GM12878 (cell line): ENCODE measurements at regions not wholly inside any gene's neighbourhood (a gene's known extent, or its start where the extent isn't known, plus 50 kb on each side); places are given as distances from the start of the nearest gene placed in this dataset.

Source experiments
- ATAC-seq: fragments of 200-7000 bp; cut with Tn5 transposase; 3 replicates; pipeline ENCODE4 v1.9.1; 2020; ENCODE audit warnings: mild to moderate bottlenecking, moderate library complexity
- BruUV-seq: library from RNA; stranded (reverse); fragments of 400-500 nt; replicated peaks from 2 replicates; lab custom pipeline; 2021; lab: Mats Ljungman, UMichigan
- CTCF ChIA-PET: fragments of 300-600 bp; sonication (Branson Sonifier 250); formaldehyde crosslinking; extraction: SDS; loops from one replicate; lab custom pipeline; 2021; ENCODE audit warnings: inconsistent platforms; lab: Yijun Ruan, JAX
- POLR2A ChIA-PET: fragments of 350-600 bp; formaldehyde crosslinking; extraction: SDS; loops from one replicate; lab custom pipeline; 2021; ENCODE audit warnings: inconsistent platforms; lab: Charles Lee
- RAD21 ChIA-PET: fragments of 300-600 bp; sonication (Branson Sonifier 250); formaldehyde crosslinking; loops from one replicate; lab custom pipeline; 2023; ENCODE audit warnings: antibody characterized with exemption; ENCODE audit not compliant: unreplicated experiment; lab: Charles Lee
- SMC1A ChIA-PET: fragments of 300-600 bp; sonication (Branson Sonifier 250); formaldehyde crosslinking; loops from one replicate; lab custom pipeline; 2023; ENCODE audit not compliant: unreplicated experiment, uncharacterized antibody; lab: Charles Lee
- DNase-seq: peaks from one replicate; pipeline ENCODE4 v3.0.0-alpha.2; 2011; ENCODE audit warnings: low read depth, low spot score
- FAIRE-seq: peaks from 3 replicates; lab custom pipeline; 2011; peaks lifted over from hg19 to GRCh38; lab: Jason Lieb, UNC
- H2AFZ ChIP-seq: 2 replicates; pipeline ENCODE4 v1.6.0; 2011; ENCODE audit warnings: low read depth, low read length, control low read depth; ENCODE audit not compliant: control insufficient read depth
- H3K27ac ChIP-seq: 2 replicates; pipeline ENCODE4 v1.5.1; 2011; ENCODE audit warnings: control low read depth; ENCODE audit not compliant: control insufficient read depth, insufficient read depth
- H3K27me3 ChIP-seq, 2 experiments: replicated peaks in 1 of 2; 2 replicates each; pipeline versions ENCODE4 v1.6.0 to v1.6.1; 2011; ENCODE audit warnings: low read length in 1 of 2; ENCODE audit not compliant: control insufficient read depth in 2 of 2, insufficient read depth in 2 of 2
- H3K36me3 ChIP-seq, 2 experiments: 2 replicates each; pipeline ENCODE4 v1.5.1; 2011; ENCODE audit warnings: low read length in 1 of 2; ENCODE audit not compliant: control insufficient read depth in 2 of 2, insufficient read depth in 2 of 2
- H3K4me1 ChIP-seq: 2 replicates; pipeline ENCODE4 v1.6.1; 2011; ENCODE audit warnings: mild to moderate bottlenecking, low read length, moderate library complexity, mixed read lengths; ENCODE audit not compliant: control insufficient read depth, insufficient read depth
- H3K4me2 ChIP-seq: 2 replicates; pipeline ENCODE4 v1.6.0; 2011; ENCODE audit warnings: control low read depth; ENCODE audit not compliant: control insufficient read depth, insufficient read depth
- H3K4me3 ChIP-seq: fragments of 200-600 bp; sonication (generic); 2 replicates; pipeline ENCODE4 v1.5.1; 2016
- H3K79me2 ChIP-seq: 2 replicates; pipeline ENCODE4 v1.6.0; 2011; ENCODE audit warnings: low read length; ENCODE audit not compliant: control insufficient read depth, insufficient read depth
- H3K9ac ChIP-seq: 2 replicates; pipeline ENCODE4 v1.8.0; 2011; ENCODE audit warnings: low read length, control low read depth, mixed read lengths; ENCODE audit not compliant: control insufficient read depth, insufficient read depth
- H3K9me3 ChIP-seq: replicated peaks from 3 replicates; pipeline ENCODE4 v1.5.1; 2011; ENCODE audit warnings: mild to moderate bottlenecking, low read length; ENCODE audit not compliant: control insufficient read depth, insufficient read depth
- H4K20me1 ChIP-seq: 2 replicates; pipeline ENCODE4 v1.6.0; 2011; ENCODE audit not compliant: control insufficient read depth, insufficient read depth
- CEBPB ChIP-seq, 2 experiments: fragments of 150-350 bp in 1 of 2; IDR thresholded peaks; 2 replicates each; pipeline ENCODE4 v1.6.1; 2012 to 2014; ENCODE audit warnings: low read depth in 2 of 2, low read length in 2 of 2, borderline replicate concordance in 1 of 2, inconsistent platforms in 1 of 2
- CHD2 ChIP-seq: IDR thresholded peaks from 2 replicates; pipeline ENCODE4 v1.6.1; 2011; ENCODE audit warnings: low read depth, low read length, improper control_type of control experiment, borderline replicate concordance
- FOS ChIP-seq: IDR thresholded peaks from 3 replicates; pipeline ENCODE4 v1.6.1; 2011; ENCODE audit warnings: borderline replicate concordance; ENCODE audit not compliant: insufficient read length; ENCODE audit errors: extremely low read depth
- JUND ChIP-seq: IDR thresholded peaks from 2 replicates; pipeline ENCODE4 v1.6.1; 2012; ENCODE audit warnings: low read depth, mild to moderate bottlenecking, low read length, improper control_type of control experiment, moderate library complexity
- KLF5 ChIP-seq: fragments of 450-650 bp; IDR thresholded peaks from 2 replicates; pipeline ENCODE4 v1.6.1; 2014; ENCODE audit warnings: mild to moderate bottlenecking; ENCODE audit not compliant: partially characterized antibody
- MTA2 ChIP-seq: fragments of 450-650 bp; IDR thresholded peaks from 2 replicates; pipeline ENCODE4 v1.6.1; 2016; ENCODE audit warnings: low read depth, mild to moderate bottlenecking, moderate library complexity
- MYB ChIP-seq: fragments of 150-350 bp; IDR thresholded peaks from 2 replicates; pipeline ENCODE4 v1.6.1; 2014; ENCODE audit warnings: mild to moderate bottlenecking, low read depth, low read length, borderline replicate concordance
- NFIC ChIP-seq: IDR thresholded peaks from 2 replicates; pipeline ENCODE4 v1.6.1; 2012; ENCODE audit warnings: low read depth, mild to moderate bottlenecking, inconsistent platforms, low read length, moderate library complexity
- PAX5 ChIP-seq: IDR thresholded peaks from 2 replicates; pipeline ENCODE4 v1.6.1; 2011; ENCODE audit warnings: low read depth, low read length, borderline replicate concordance
- REST ChIP-seq: IDR thresholded peaks from 2 replicates; pipeline ENCODE4 v1.6.1; 2012; ENCODE audit warnings: mild to moderate bottlenecking, low read depth, low read length
- ZBED1 ChIP-seq: IDR thresholded peaks from 2 replicates; pipeline ENCODE4 v1.6.1; 2016; ENCODE audit warnings: borderline replicate concordance
- ZSCAN29 ChIP-seq: fragments of 450-650 bp; IDR thresholded peaks from 2 replicates; pipeline ENCODE4 v1.6.1; 2017; ENCODE audit warnings: mild to moderate bottlenecking, moderate library complexity
- WGBS: methylation state at CpG from one replicate; pipeline ENCODE4 v1.1.6; 2016; ENCODE audit warnings: low lambda C conversion rate; ENCODE audit not compliant: insufficient replicate concordance, insufficient coverage; ENCODE audit errors: missing lambda C conversion rate; 5-methylcytosine and 5-hydroxymethylcytosine counted together
- in situ Hi-C: fragments of 300-500 bp; cut with MboI; formaldehyde crosslinking; loops from 9 replicates; pipeline ENCODE4 v1.14.3; 2018; ENCODE audit warnings: mixed read lengths
- intact Hi-C: fragments of 100-400 bp; cut with micrococcal nuclease; formaldehyde crosslinking; loops from one replicate; pipeline ENCODE4 v1.14.2; 2022; ENCODE audit not compliant: unreplicated experiment
- TF ChIP-seq, protein P1 (sequence below): fragments of 450-650 bp; IDR thresholded peaks from 2 replicates; pipeline ENCODE4 v1.6.1; 2018; ENCODE audit warnings: borderline replicate concordance, mild to moderate bottlenecking; ENCODE audit not compliant: partially characterized antibody

- ATAC-seq = peak; percentile 32; the same call in 2 of the 3 replicates
- no peak overlapping the region for H3K9ac ChIP-seq
- ChIA-PET SMC1A (interaction anchor here (0.6 to 4.5 kb wide), 32 partner anchors 9 to 310 kb away, joined by 3 to 23 read pairs (median 5); no protein-coding TSS in a partner anchor), CTCF (interaction anchor here (0.7 to 20.2 kb wide), 46 partner anchors 7 to 392 kb away, joined by 3 to 349 read pairs (median 5); no protein-coding TSS in a partner anchor), POLR2A (interaction anchor here (1.0 kb wide), 1 partner anchor 15 kb away, joined by 3 read pairs; no protein-coding TSS in a partner anchor), RAD21 (interaction anchor here (0.6 to 4.3 kb wide), 22 partner anchors 8 to 928 kb away, joined by 3 to 23 read pairs (median 4); no protein-coding TSS in a partner anchor)
- H3K79me2 ChIP-seq = no peaks in the 10 kb centered on the region
- no peak overlapping the region for H3K4me3 ChIP-seq
- H3K36me3 ChIP-seq = no peaks in the 10 kb centered on the region
- no peaks in the 10 kb centered on the region for H3K27me3 ChIP-seq
- DNase-seq = no peak
- H3K4me1 ChIP-seq = no peaks in the 10 kb centered on the region
- WGBS = 26% methylated on average over 2 of the region's 2 CpGs
- no peak overlapping the region for H2AFZ ChIP-seq
- H3K9me3 ChIP-seq = no peaks in the 10 kb centered on the region
- no peak for FAIRE-seq
- in situ Hi-C loops (no loop called here), intact Hi-C loops (loop anchor here (5.0 kb wide), 1 partner anchor 111 kb away; no protein-coding TSS in a partner anchor)
- H3K4me2 ChIP-seq = no peak overlapping the region
- no peaks in the 10 kb centered on the region for H4K20me1 ChIP-seq
- BruUV-seq = no TSS peak
- TF ChIP-seq REST = no peak
- TF ChIP-seq JUND = no peak
- TF ChIP-seq MTA2 = no peak
- no peak for TF ChIP-seq KLF5
- no peak for TF ChIP-seq PAX5
- no peak for TF ChIP-seq FOS
- no peak for TF ChIP-seq MYB
- TF ChIP-seq ZSCAN29 = no peak
- no peak for TF ChIP-seq CEBPB (IDR thresholded peaks at IDR 0.05; ENCODE audit: borderline replicate concordance in 1 of 2, low read depth in 2 of 2, low read length in 2 of 2)
- TF ChIP-seq NFIC = no peak
- TF ChIP-seq, protein P1, sequence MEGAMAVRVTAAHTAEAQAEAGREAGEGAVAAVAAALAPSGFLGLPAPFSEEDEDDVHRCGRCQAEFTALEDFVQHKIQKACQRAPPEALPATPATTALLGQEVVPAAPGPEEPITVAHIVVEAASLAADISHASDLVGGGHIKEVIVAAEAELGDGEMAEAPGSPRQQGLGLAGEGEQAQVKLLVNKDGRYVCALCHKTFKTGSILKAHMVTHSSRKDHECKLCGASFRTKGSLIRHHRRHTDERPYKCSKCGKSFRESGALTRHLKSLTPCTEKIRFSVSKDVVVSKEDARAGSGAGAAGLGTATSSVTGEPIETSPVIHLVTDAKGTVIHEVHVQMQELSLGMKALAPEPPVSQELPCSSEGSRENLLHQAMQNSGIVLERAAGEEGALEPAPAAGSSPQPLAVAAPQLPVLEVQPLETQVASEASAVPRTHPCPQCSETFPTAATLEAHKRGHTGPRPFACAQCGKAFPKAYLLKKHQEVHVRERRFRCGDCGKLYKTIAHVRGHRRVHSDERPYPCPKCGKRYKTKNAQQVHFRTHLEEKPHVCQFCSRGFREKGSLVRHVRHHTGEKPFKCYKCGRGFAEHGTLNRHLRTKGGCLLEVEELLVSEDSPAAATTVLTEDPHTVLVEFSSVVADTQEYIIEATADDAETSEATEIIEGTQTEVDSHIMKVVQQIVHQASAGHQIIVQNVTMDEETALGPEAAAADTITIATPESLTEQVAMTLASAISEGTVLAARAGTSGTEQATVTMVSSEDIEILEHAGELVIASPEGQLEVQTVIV = no peak
- no peak for TF ChIP-seq ZBED1
- TF ChIP-seq CHD2 = no peak
- H3K27ac ChIP-seq = no peak overlapping the region
These were observed 58.0 kb upstream of the ETV3 start for GRCh38 chr1:157196245-157196543.
